Myocyte (in vitro differentiated cells): ENCODE measurements at regions not wholly inside any gene's neighbourhood (a gene's known extent, or its start where the extent isn't known, plus 50 kb on each side); places are given as distances from the start of the nearest gene placed in this dataset.

Experiments
- DNase-seq: peaks from one replicate; pipeline ENCODE4 v3.0.0-alpha.2; 2012; ENCODE audit warnings: low read depth

GRCh38 chr3:8197384-8197783 is 304.2 kb upstream of the LMCD1 start:
- peak; percentile 28 for DNase-seq

DNA sequence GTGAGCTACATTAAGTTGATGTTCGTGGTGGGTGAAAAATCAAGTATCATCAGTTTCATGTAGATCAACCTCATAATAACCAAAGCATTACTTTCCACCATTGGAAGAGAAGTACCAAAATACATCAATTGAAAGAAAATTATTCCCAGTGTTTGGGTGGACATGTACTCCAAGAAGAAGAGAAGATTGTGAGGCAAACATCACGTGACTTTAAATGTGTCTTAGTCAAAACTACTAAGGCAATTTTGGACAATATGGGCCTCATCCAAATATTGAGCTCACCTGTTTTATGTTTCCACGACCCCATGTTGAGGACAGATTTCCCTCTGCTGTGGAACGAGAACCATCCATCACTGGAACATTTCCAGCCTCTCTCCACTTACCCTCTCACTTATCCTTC is 303.0 kb upstream of the LMCD1 start:
- DNase-seq: no peak

GRCh38 chr3:8200996-8201395 is 300.6 kb upstream of the LMCD1 start:
- DNase-seq: no peak

- peak; percentile 6 for DNase-seq
Measured at GRCh38 chr3:8201886-8202285, 299.7 kb upstream of the LMCD1 start.

- no peak for DNase-seq
Measured at GRCh38 chr3:8204331-8204730, 297.3 kb upstream of the LMCD1 start.

- DNase-seq: peak; percentile 27
Measured at GRCh38 chr3:8204853-8205650, 296.6 kb upstream of the LMCD1 start.

DNA sequence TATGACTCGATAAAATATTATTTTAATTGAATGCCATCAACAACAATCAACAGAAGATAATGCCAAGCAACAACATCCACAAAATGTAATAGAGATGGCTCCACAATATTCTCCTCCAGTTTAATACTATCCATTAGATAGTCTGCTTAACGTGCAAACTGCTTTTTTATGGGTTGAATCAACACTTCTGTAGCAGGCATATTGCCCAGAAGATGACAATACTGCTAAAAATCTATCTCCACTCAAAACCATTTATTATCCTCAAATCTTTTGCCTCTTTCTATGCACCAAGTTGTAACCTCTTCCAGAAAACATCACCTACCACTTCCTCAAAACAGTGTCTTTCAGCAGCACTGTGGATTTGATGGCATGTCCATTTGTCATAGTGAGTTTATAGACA is 295.7 kb upstream of the LMCD1 start:
- DNase-seq: no peak

DNA sequence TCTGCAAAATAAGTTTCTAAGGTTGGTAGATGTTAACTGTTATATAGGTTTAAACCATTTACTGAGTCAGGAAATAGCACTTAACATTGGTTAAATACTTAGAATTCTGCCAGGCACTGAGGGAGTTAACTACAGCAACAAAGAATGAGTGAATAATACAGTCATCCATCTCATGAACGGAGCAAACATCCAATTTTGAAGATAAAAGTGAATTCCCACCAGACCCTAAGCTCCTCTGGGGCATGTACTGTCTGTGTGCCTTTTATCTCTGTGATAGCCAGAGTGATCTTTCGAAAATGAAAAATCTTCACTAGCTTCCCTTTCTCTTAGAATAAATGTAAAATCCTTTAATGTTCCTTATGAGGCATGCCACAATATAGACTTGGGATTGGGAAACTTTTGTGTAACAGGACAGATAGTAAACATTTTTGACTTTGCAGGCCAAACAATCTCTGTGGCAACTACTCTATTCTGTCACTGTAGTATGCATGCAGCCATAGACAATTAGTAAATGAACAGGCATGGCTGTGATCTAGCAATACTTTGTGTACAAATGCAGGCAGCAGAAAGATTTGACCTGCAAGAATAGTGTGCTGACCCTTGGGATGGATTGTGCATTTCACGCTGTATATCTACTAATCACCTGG is 294.5 kb upstream of the LMCD1 start:
- no peak for DNase-seq

- DNase-seq: no peak
Measured at GRCh38 chr3:8210882-8211341, 290.7 kb upstream of the LMCD1 start.

GRCh38 chr3:8212794-8213193 is 288.8 kb upstream of the LMCD1 start:
- DNase-seq: no peak

GRCh38 chr3:8213286-8213685 is 288.3 kb upstream of the LMCD1 start:
- no peak for DNase-seq

DNA sequence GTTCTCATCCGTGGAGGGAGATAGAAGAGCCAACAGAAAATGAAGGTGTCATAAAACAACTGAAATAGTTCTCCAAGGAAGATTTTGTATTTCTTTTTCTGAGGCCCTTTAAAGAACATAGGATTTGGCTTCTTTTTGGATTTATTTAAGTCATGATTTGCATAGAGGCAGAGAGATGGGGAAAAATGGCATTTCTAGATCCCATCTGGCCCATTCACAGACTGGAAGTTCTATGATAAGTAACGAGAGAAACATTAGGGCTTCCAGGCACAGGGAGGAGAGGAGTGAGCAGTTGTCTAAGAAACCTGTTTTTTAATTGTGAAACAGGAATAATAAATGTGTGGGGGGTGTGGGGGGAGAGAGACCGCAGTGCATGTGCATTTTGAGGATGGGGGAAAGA is 285.8 kb upstream of the LMCD1 start:
- DNase-seq: no peak

DNA sequence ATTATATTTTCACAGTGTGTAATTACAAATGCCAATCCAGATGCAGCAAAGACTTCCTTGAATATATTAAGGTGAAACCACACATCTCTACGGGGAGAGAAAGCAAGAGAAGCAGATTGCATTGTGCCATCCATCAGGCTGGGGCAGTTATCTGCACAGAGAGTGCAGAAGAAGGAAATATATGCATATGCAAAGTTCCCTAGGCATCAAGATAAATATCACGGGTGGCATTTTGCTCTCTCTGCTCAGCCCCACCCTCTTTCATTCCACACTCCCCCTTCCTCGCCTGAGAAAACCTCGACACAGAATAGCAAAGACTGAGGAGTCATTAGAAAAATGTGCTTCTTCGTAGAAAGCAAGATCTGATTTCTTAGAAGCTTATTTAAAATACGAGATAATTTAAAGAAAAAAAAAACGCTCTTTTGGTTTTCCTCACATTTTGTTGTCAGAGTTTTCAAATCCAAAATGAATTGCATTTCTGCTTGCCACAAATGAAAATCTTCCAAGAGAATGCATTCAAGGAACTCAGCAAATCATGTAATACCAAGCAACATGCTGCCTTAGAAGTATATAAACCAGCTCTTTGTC is 283.2 kb upstream of the LMCD1 start:
- no peak for DNase-seq

- DNase-seq: no peak
Measured at GRCh38 chr3:8220291-8220690, 281.3 kb upstream of the LMCD1 start.

DNA sequence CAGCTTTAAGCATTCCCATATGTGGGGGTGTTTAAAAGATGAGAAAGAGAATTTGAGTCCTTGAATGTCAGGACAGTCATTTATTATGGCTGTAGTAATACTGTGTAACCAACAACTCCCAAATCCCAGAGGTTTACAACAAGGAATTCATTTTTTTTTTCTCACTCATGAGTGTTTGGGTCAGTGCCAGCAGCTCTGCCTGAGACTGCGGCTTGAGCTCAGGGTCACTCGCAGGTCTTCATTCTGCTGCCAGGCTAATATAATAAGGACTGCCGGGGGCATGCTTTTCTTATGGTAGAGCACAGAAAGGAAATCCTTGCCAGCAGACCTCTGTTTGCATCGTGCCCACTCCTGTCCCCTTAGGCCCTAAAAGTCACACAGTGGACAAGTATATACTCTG is 277.9 kb upstream of the LMCD1 start:
- DNase-seq: peak; percentile 26

GRCh38 chr3:8224941-8225340 is 276.7 kb upstream of the LMCD1 start:
- no peak for DNase-seq

- DNase-seq: no peak
Measured at GRCh38 chr3:8233938-8234337, 267.7 kb upstream of the LMCD1 start.

DNA sequence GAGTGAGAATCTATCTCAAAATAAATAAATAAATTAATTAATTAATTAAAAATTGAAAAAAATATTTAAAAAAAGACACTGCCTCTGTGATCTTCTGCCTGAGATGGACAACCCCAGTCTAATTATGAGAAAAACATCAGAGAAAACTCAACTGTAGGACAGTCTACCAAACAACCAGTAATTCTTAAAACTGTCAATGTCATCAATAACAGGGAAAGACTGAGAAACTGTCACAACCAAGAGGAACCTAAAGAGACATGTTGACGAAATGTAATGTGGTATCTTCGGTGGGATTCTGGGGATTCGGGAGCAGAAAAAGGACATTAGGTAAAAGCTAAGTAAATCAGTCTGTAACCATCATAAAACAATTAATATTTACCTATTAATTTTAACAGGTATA is 265.4 kb upstream of the LMCD1 start:
- no peak for DNase-seq

- no peak for DNase-seq
Measured at GRCh38 chr3:8237893-8238292, 263.7 kb upstream of the LMCD1 start.

- no peak for DNase-seq
Measured at GRCh38 chr3:8238432-8238831, 263.2 kb upstream of the LMCD1 start.

DNA sequence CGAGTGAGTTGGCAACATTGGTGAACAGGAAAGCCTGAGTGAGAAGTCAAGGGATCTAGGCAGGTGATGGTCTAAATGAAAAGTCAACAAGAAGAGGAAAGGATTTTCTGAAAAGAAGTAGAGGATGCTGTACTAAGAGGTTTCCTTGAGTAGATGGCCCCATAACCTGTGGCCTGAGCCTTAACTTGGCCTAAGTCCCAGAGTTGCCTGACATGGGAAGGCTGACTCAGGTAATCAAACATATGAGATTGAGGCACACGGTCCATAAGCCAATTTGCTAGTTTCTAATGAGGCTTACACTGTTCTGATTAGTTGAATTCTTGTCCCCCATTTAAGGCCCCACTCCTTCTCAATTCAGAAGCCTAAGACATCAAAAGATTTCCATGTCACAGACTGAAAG is 262.5 kb upstream of the LMCD1 start:
- DNase-seq: no peak
